Spleen (tissue), 11 donors: ENCODE measurements at regions not wholly inside any gene's neighbourhood (a gene's known extent, or its start where the extent isn't known, plus 50 kb on each side); places are given as distances from the start of the nearest gene placed in this dataset.

ENCODE experiments used
- DNase-seq: peaks from one replicate; pipeline ENCODE4 v3.0.0-alpha.2; 2020
- H3K27ac ChIP-seq, 8 donors: fragments of 200-600 bp; sonication (generic) in 7 of 8; 1 replicate in 4 of 8; 2 replicates in 4 of 8; pipeline versions ENCODE4 v1.5.0 to v1.8.0; 2016 to 2021; ENCODE audit warnings: inconsistent platforms in 4 of 8, mild to moderate bottlenecking in 4 of 8, moderate library complexity in 1 of 8
- H3K27me3 ChIP-seq, 7 donors: fragments of 200-600 bp; sonication (generic) in 6 of 7; replicated peaks in 1 of 7; 1 replicate in 4 of 7; 2 replicates in 3 of 7; pipeline versions ENCODE4 v1.5.0 to v1.8.0; 2016 to 2021; ENCODE audit warnings: inconsistent platforms in 3 of 7, mild to moderate bottlenecking in 1 of 7
- H3K36me3 ChIP-seq, 6 donors: fragments of 200-600 bp; sonication (generic) in 5 of 6; 1 replicate in 4 of 6; 2 replicates in 2 of 6; pipeline versions ENCODE4 v1.5.0 to v1.8.0; 2016 to 2021; ENCODE audit warnings: inconsistent platforms in 2 of 6
- H3K4me1 ChIP-seq, 6 donors: fragments of 200-600 bp; sonication (generic) in 5 of 6; 1 replicate in 3 of 6; 2 replicates in 3 of 6; pipeline versions ENCODE4 v1.5.0 to v1.8.0; 2016 to 2021; ENCODE audit warnings: inconsistent platforms in 3 of 6
- H3K4me3 ChIP-seq, 8 donors: fragments of 200-600 bp; sonication (generic) in 7 of 8; 1 replicate in 4 of 8; 2 replicates in 4 of 8; pipeline versions ENCODE4 v1.5.0 to v1.8.0; 2016 to 2021; ENCODE audit warnings: inconsistent platforms in 4 of 8, mild to moderate bottlenecking in 4 of 8, moderate library complexity in 2 of 8
- H3K9me3 ChIP-seq, 8 donors: fragments of 200-600 bp; sonication (generic) in 7 of 8; 1 replicate in 4 of 8; 2 replicates in 4 of 8; pipeline versions ENCODE4 v1.5.0 to v1.8.0; 2016 to 2021; ENCODE audit warnings: inconsistent platforms in 4 of 8
- POLR2A ChIP-seq, 3 donors: fragments of 450-650 bp; IDR thresholded peaks; one replicate each; pipeline ENCODE4 v1.5.1; 2017; ENCODE audit warnings: antibody characterized with exemption in 3 of 3, mild to moderate bottlenecking in 1 of 3
- POLR2AphosphoS5 ChIP-seq, 3 donors: sonication (generic); formaldehyde crosslinking; IDR thresholded peaks; one replicate each; pipeline ENCODE4 v1.5.1; 2017; ENCODE audit warnings: antibody characterized with exemption in 3 of 3
- WGBS, 5 donors: extraction: QIAGEN DNeasy Blood & Tissue Kit in 3 of 5; methylation state at CpG; one replicate each; pipeline versions ENCODE4 v1.1.5 to v1.1.7; 2013 to 2018; 5-methylcytosine and 5-hydroxymethylcytosine counted together
- intact Hi-C: fragments of 100-400 bp; cut with DNase I; formaldehyde crosslinking; loops from one replicate; pipeline ENCODE4 v1.15.0; 2023; ENCODE audit warnings: low total_unique reads
- TF ChIP-seq, protein P1 (sequence below), 11 experiments: fragments of 200-600 bp in 7 of 11; fragments of 450-650 bp in 4 of 11; sonication (generic) in 4 of 11; IDR thresholded peaks in 8 of 11; conservative IDR thresholded peaks in 3 of 11; 1 replicate in 7 of 11; 2 replicates in 4 of 11; pipeline versions ENCODE4 v1.4.0 to v1.8.0; 2016 to 2021; ENCODE audit warnings: antibody characterized with exemption in 11 of 11, inconsistent platforms in 4 of 11, mild to moderate bottlenecking in 1 of 11
- donor health status: healthy with polysubstance abuse.
- donor health status: DM: no; HTN: no; CAD: no; lungs with moderate emphysema.
- donor health status: DM: no; HTN: no; CAD: no.
- donor health status: Bipolar disorder and iron deficiency.
- donor health status: healthy.
- donor health status: DM: no; HTN: no; CAD: no.
- donor health status: DM: yes; HTN: yes; CAD: no.

DNA sequence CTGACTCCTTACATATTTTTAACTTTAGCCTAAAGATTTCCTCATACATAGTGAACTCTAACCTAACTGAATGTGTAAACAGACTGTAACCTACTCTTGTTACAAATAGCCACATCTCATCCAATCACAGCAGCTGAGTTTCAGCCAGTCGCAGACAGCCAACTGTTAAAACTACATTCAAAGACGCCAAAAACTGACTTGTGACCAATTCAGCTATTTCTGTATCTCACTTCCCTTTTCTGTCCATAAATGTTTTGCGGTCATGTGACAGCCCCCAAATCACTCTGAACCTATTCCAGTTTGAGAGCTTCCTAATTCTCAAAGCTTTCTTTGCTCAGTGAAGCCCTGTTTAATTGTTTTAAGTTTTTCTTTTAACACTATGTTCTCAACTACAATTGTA is 2731.9 kb downstream of the ARAP2 start:
- TF ChIP-seq POLR2AphosphoS5 (IDR thresholded peaks at IDR 0.05) (no peak), POLR2A (IDR thresholded peaks at IDR 0.05) (no peak)
- H3K27me3 ChIP-seq, result no peaks in the 10 kb centered on the region
- no peaks in the 10 kb centered on the region for H3K4me1 ChIP-seq
- H3K27ac ChIP-seq, result no peak overlapping the region
- DNase-seq, result no peak
- no peaks in the 10 kb centered on the region for H3K36me3 ChIP-seq
- intact Hi-C loops, result no loop called here
- peaks cover 0 to 37% (median 19%) of the 10 kb centered on the region in 8 donors for H3K9me3 ChIP-seq
- WGBS, 5 donors, result 9 to 51% (median 26%) methylated on average over 3 of the region's 3 CpGs
- H3K4me3 ChIP-seq, result no peak overlapping the region

DNA sequence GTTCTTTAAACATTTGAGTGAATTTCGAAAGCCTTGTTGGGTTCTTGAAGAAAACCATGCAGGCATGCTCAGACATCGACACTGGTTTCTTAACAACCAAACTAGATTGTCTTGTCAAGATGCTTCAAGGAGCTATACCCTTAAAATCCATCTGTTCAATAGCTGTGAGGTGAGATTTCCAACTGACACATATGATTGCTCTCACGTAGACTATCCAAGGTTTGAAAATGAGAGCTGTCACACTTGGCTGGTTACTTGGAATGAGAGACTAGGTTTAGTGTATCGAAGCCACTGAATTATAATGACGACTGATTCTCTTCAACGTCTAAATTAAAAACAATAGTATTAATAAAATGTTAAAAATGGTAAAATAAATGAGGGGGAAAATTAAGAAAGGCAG is 2725.5 kb downstream of the ARAP2 start:
- H3K27me3 ChIP-seq, result no peaks in the 10 kb centered on the region
- no peak overlapping the region for H3K27ac ChIP-seq
- H3K4me1 ChIP-seq, result no peaks in the 10 kb centered on the region
- no peaks in the 10 kb centered on the region for H3K36me3 ChIP-seq
- H3K9me3 ChIP-seq, result peaks cover 0 to 24% (median 16%) of the 10 kb centered on the region in 8 donors
- H3K4me3 ChIP-seq, result no peak overlapping the region
- intact Hi-C loops, result no loop called here
- TF ChIP-seq POLR2A (IDR thresholded peaks at IDR 0.05), result no peak
- TF ChIP-seq POLR2AphosphoS5 (IDR thresholded peaks at IDR 0.05), result no peak
- TF ChIP-seq, protein P1, sequence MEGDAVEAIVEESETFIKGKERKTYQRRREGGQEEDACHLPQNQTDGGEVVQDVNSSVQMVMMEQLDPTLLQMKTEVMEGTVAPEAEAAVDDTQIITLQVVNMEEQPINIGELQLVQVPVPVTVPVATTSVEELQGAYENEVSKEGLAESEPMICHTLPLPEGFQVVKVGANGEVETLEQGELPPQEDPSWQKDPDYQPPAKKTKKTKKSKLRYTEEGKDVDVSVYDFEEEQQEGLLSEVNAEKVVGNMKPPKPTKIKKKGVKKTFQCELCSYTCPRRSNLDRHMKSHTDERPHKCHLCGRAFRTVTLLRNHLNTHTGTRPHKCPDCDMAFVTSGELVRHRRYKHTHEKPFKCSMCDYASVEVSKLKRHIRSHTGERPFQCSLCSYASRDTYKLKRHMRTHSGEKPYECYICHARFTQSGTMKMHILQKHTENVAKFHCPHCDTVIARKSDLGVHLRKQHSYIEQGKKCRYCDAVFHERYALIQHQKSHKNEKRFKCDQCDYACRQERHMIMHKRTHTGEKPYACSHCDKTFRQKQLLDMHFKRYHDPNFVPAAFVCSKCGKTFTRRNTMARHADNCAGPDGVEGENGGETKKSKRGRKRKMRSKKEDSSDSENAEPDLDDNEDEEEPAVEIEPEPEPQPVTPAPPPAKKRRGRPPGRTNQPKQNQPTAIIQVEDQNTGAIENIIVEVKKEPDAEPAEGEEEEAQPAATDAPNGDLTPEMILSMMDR (IDR thresholded peaks at IDR 0.05 in 8 of 11, conservative IDR thresholded peaks at IDR 0.05 in 3 of 11), result no peak
- 80 to 90% (median 86%) methylated on average over 6 of the region's 6 CpGs for WGBS, 5 donors
- DNase-seq, result no peak

DNA sequence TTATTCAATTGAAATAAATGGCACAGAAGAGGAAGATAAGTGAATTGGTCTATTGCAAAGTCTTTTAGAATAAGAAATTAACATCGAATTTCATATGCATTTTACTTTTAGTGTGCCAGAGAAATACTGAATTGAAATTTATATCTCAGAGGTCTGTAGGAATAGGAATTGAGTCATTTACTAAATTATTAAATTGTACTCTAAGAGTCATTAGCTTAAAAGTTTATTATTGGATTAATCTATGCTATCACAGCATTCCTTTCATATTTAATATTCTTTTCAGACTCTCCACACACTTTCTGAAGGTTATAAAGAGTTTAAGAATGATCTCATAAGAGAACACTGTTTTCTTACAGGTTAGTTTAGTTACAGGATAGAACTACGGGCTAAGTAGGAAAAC is 2711.5 kb downstream of the ARAP2 start:
- Histone ChIP-seq H3K27ac (no peak overlapping the region), H3K27me3 (no peaks in the 10 kb centered on the region), H3K9me3 (peaks cover 0 to 1% (median 0%) of the 10 kb centered on the region in 8 donors), H3K4me1 (no peaks in the 10 kb centered on the region), H3K36me3 (no peaks in the 10 kb centered on the region), H3K4me3 (no peak overlapping the region)
- intact Hi-C loops, result no loop called here
- TF ChIP-seq, protein P1 (IDR thresholded peaks at IDR 0.05 in 8 of 11, conservative IDR thresholded peaks at IDR 0.05 in 3 of 11), result no peak
- no peak for TF ChIP-seq POLR2A (IDR thresholded peaks at IDR 0.05)
- no peak for TF ChIP-seq POLR2AphosphoS5 (IDR thresholded peaks at IDR 0.05)
- DNase-seq, result no peak
- WGBS, 5 donors, result 63 to 90% (median 82%) methylated on average over 2 of the region's 2 CpGs

DNA sequence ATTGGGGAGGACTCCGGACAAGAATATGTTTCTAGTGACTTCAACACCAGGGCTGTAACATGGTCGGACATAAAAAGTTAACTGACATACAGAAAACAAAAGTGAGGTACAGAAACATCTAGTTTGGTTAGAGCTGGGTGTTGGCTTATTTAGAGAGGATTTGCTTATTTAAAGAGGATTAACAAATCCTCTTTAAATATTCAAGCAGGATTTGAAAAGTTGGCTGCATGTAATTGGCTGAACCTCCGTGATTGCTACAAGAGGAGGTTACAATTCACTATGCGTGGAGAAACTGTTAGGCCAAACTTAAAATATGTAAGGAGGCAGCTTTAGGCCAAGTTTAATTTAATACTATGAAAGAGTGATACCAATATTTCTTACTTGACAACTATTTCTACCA is 2707.4 kb downstream of the ARAP2 start:
- intact Hi-C loops, result no loop called here
- WGBS, 5 donors, result 81 to 93% (median 87%) methylated on average over 4 of the region's 4 CpGs
- Histone ChIP-seq H3K9me3 (peaks cover 0 to 3% (median 0%) of the 10 kb centered on the region in 8 donors), H3K27ac (no peak overlapping the region), H3K4me3 (no peak overlapping the region), H3K36me3 (no peaks in the 10 kb centered on the region), H3K27me3 (no peaks in the 10 kb centered on the region), H3K4me1 (no peaks in the 10 kb centered on the region)
- DNase-seq, result no peak
- TF ChIP-seq POLR2AphosphoS5 (IDR thresholded peaks at IDR 0.05) (no peak), POLR2A (IDR thresholded peaks at IDR 0.05) (no peak)
- TF ChIP-seq, protein P1 (IDR thresholded peaks at IDR 0.05 in 8 of 11, conservative IDR thresholded peaks at IDR 0.05 in 3 of 11), result no peak

DNA sequence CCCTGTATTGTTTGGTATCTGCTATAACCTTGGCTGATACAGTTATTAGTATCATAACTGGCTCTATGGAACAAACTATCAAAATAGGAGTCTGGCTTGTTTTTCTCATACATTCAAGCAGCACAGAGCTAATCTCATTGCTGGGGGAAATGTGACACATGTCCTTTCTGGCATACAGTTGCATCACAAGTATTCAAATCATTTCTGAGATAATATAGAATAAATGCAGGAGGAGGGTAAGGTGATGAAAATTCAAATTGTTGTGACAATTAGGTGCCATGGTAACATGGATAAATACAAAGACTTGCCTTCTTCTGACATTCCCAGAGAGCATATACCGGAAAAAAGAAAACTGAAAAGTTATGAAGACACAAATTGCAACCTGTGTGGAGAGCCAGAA is 2706.8 kb downstream of the ARAP2 start:
- 75 to 91% (median 83%) methylated on average over 1 of the region's 1 CpG for WGBS, 5 donors
- intact Hi-C loops, result no loop called here

More for the DNA sequence above, 2706.8 kb downstream of the ARAP2 start:
- peaks cover 0 to 3% (median 0%) of the 10 kb centered on the region in 8 donors for H3K9me3 ChIP-seq
- no peaks in the 10 kb centered on the region for H3K27me3 ChIP-seq
- H3K4me3 ChIP-seq, result no peak overlapping the region
- no peak for DNase-seq
- TF ChIP-seq, protein P1 (IDR thresholded peaks at IDR 0.05 in 8 of 11, conservative IDR thresholded peaks at IDR 0.05 in 3 of 11), result no peak
- TF ChIP-seq POLR2AphosphoS5 (IDR thresholded peaks at IDR 0.05), result no peak
- no peak for TF ChIP-seq POLR2A (IDR thresholded peaks at IDR 0.05)
- no peak overlapping the region for H3K27ac ChIP-seq
- no peaks in the 10 kb centered on the region for H3K4me1 ChIP-seq
- H3K36me3 ChIP-seq, result no peaks in the 10 kb centered on the region
